Duodenal mucosa (tissue), 2 donors: ENCODE measurements at regions not wholly inside any gene's neighbourhood (a gene's known extent, or its start where the extent isn't known, plus 50 kb on each side); places are given as distances from the start of the nearest gene placed in this dataset.

Experiments used
- H3K27ac ChIP-seq: one replicate; pipeline ENCODE4 v1.7.0; 2013; ENCODE audit warnings: low read depth, low read length
- H3K27me3 ChIP-seq, 2 donors: one replicate each; pipeline ENCODE4 v1.7.0; 2013; ENCODE audit warnings: low read length in 2 of 2, control low read depth in 1 of 2; ENCODE audit not compliant: insufficient read depth in 2 of 2, control insufficient read depth in 1 of 2
- H3K36me3 ChIP-seq, 2 donors: one replicate each; pipeline ENCODE4 v1.7.0; 2013; ENCODE audit warnings: low read length in 2 of 2, control low read depth in 1 of 2; ENCODE audit not compliant: insufficient read depth in 2 of 2, control insufficient read depth in 1 of 2
- H3K4me1 ChIP-seq, 2 donors: one replicate each; pipeline ENCODE4 v1.7.0; 2013; ENCODE audit warnings: low read length in 2 of 2, control low read depth in 1 of 2; ENCODE audit not compliant: insufficient read depth in 2 of 2, control insufficient read depth in 1 of 2
- H3K4me3 ChIP-seq, 2 donors: one replicate each; pipeline ENCODE4 v1.7.0; 2013; ENCODE audit warnings: low read length in 2 of 2, low read depth in 1 of 2
- H3K9ac ChIP-seq, 2 donors: one replicate each; pipeline ENCODE4 v1.7.0; 2013; ENCODE audit warnings: low read length in 2 of 2, low read depth in 1 of 2
- H3K9me3 ChIP-seq, 2 donors: one replicate each; pipeline ENCODE4 v1.7.0; 2013; ENCODE audit warnings: low read length in 2 of 2, control low read depth in 1 of 2; ENCODE audit not compliant: control insufficient read depth in 1 of 2

DNA sequence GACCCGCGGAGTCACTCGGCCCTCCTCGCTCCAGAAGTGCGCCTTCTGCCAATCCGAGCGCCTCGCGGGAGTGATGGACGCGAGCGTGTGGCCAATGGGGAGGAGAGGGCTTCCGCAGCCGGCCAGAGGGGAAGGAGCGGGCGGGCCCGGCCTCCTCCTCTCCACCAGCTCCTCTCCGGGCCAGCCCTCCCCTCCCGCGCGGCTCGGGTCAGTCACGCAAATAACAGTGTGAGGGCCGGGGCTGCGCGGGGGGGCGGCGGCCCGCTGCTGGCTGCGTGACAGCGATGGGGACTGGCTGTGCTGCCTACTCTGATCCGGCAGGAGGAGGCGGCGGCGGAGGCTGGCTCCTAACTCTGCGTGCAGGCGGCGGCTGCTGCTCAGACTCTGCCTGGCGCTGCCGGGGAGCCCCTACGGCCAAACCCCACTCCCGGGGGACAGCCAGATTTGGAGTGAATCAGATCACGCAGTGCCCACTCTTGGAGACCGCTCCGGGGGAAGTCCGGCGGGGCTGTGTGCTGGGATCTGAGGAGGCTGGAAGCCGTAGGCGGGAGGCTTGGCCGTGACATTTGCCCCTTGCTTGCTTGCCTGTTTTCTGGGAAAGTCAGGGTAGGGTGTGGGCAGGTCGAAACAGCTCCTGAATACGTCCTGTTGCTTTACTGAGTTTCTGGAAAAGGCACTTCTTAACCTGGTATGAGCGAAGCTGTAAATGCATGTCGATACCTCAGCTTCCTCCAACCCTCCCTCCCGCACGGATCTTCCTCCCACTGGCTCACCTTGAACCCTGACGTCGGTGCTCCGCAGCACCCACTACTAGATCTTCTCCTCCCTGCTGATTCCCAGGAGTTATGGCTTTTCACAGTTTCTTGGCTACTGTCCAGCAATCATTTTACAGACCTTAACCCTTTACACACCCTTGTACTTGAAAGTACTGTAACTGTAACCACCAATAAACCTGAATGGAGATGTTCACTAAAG, 97.9 kb upstream of the SERTAD2 start:
- Histone ChIP-seq H3K27ac (peak overlapping the region; percentile 90), H3K9ac (peak overlapping the region; percentile 65 to 76), H3K4me3 (peak overlapping the region; percentile 79 to 88), H3K4me1 (peaks cover 13% of the 10 kb centered on the region in 2 donors), H3K27me3 (no peaks in the 10 kb centered on the region), H3K9me3 (peaks cover 0 to 5% of the 10 kb centered on the region in 2 donors), H3K36me3 (no peaks in the 10 kb centered on the region)

DNA sequence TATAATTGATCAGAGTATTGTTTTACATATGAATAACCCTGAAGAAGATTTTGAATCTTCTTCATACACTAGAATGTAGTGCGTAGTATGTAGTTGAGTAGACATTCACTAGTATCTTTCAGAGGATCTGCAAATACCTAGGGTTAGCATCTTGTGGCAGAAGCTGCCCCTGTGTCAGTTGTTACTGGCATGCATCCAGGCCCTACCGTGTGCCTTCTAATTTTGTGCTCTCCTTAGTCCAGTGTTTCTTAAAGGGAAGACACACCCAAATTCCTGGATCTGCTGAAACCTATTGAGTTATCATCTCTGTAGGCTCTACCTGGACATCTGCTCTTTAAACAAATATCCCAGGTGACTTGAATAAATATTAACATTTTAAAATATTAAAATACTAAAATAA, 99.7 kb upstream of the SERTAD2 start:
- Histone ChIP-seq H3K27ac (no peak overlapping the region), H3K9ac (no peak overlapping the region), H3K4me1 (peaks cover 13% of the 10 kb centered on the region in 2 donors), H3K4me3 (no peak overlapping the region), H3K27me3 (no peaks in the 10 kb centered on the region), H3K9me3 (peaks cover 0 to 5% of the 10 kb centered on the region in 2 donors), H3K36me3 (no peaks in the 10 kb centered on the region)

DNA sequence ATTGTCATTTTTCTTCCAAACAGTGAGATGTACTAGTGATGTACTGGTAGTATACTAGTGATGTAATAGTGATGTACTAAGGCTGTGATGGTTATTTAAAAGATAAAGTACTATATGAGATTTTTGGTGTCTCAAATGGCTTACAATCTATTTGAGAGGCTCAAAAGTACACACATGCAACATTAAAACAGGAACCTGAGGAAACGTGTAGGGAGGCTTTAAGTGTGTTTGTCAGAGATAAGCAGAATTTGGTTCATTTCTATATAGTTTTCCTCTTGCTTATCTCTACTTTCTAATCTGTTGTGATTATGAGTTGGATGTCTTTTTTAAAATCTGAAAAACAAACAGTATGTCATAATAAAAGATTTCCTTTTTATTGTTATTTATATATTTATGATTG, 100.9 kb upstream of the SERTAD2 start:
- Histone ChIP-seq H3K4me3 (no peak overlapping the region), H3K4me1 (peaks cover 6 to 10% of the 10 kb centered on the region in 2 donors), H3K9me3 (peaks cover 0 to 5% of the 10 kb centered on the region in 2 donors), H3K9ac (no peak overlapping the region), H3K36me3 (no peaks in the 10 kb centered on the region), H3K27me3 (no peaks in the 10 kb centered on the region), H3K27ac (no peak overlapping the region)

DNA sequence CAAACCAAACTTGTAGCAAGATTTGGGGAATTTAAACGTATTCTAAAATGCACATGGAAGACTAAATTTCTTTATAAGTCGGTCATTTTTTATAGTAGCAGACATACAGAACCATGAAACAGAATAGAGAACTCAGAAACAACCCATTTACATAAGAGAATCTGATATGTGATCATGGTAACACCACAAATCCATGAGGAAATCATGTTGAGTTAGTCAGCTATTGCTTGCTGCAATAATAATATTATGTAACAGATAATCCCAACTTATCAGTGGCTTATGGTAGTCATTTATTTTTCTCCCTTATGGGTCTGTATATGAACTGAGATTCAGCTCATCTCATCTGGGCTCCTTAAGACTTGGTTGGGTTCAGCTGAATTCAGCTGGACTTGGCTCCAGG, 103.4 kb upstream of the SERTAD2 start:
- Histone ChIP-seq H3K27me3 (no peaks in the 10 kb centered on the region), H3K27ac (no peak overlapping the region), H3K9me3 (peaks cover 0 to 5% of the 10 kb centered on the region in 2 donors), H3K36me3 (no peaks in the 10 kb centered on the region), H3K4me1 (peaks cover 1 to 2% of the 10 kb centered on the region in 2 donors), H3K9ac (no peak overlapping the region), H3K4me3 (no peak overlapping the region)

DNA sequence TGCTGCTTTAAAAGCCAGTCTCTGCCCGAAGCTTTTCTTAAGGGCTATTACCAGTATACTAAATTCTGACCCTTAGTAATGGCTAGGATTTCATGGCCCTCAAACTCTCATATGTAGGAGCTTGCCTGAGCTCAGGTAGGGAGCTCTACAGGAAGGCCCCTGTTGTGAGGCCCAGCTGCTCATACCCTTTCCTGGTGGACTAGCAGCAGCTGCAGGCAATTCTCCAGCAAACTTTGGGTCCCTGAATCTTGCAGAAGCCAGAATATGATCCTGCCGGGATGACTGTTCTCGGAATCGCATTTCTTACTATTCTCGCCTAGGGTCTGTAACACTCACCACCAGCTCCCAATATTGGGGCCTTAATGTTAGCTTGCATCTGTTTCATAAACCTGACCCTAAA, 106.4 kb upstream of the SERTAD2 start:
- H3K9ac ChIP-seq: no peak overlapping the region
- no peaks in the 10 kb centered on the region for H3K4me1 ChIP-seq
- no peak overlapping the region for H3K4me3 ChIP-seq
- H3K27ac ChIP-seq: no peak overlapping the region
- no peaks in the 10 kb centered on the region for H3K36me3 ChIP-seq
- H3K27me3 ChIP-seq: no peaks in the 10 kb centered on the region
- peaks cover 0 to 5% of the 10 kb centered on the region in 2 donors for H3K9me3 ChIP-seq

DNA sequence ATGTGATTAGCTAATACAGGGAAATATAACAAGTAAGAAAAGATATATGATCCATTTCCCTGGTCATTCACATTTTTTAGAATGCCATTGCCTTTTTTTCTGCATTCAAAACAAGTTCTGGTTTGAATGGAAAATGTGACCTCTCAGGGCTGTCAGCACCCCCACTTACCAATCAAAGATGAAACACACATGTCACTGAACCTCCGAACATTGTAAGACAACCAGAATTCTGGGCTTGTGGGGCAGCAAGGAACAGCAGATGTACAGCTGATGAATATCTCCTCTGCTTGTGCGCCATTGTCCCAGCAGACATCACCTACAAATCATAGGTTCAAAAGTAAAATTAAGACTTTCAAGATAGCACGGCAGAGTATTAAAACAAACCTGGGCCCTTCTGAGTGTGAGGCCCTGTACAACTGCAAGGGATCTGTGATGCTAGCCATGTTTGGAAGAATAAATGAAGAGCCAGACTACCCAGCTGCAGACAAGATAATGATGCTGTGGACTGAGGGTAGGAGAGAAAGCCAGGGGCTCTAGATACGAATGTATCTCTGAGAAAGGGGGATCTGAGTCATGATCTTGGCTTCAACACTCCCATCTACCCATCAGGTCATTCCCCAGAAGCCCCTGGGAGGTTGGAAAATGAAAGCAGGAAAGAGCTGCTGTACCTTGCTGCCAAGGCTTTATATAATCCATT, 108.7 kb upstream of the SERTAD2 start:
- H3K4me3 ChIP-seq: no peak overlapping the region
- H3K27me3 ChIP-seq: no peaks in the 10 kb centered on the region
- H3K4me1 ChIP-seq: peaks cover 6 to 7% of the 10 kb centered on the region in 2 donors
- H3K27ac ChIP-seq: no peak overlapping the region
- no peaks in the 10 kb centered on the region for H3K9me3 ChIP-seq
- H3K36me3 ChIP-seq: no peaks in the 10 kb centered on the region
- H3K9ac ChIP-seq: no peak overlapping the region

DNA sequence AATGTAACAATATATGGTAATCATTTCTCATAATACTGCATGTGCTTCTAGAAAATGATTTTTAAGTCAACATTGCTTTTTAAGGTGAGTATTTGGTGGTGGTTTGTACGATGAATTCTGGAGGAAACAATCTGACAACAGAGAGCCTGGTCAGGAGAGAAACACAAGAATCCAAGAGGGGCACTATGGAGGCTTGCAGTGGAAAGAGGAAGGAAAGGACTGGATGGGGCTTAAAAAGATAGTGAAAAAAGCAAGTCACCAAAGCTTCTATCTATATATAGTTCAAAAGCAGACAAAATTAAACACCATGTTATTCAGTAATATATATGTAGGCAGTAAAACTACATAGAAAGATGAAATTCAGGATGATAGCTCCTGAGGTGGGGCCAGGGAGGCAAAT, 109.4 kb upstream of the SERTAD2 start:
- Histone ChIP-seq H3K9me3 (no peaks in the 10 kb centered on the region), H3K4me1 (peaks cover 8 to 9% of the 10 kb centered on the region in 2 donors), H3K27me3 (no peaks in the 10 kb centered on the region), H3K4me3 (no peak overlapping the region), H3K27ac (no peak overlapping the region), H3K36me3 (no peaks in the 10 kb centered on the region), H3K9ac (no peak overlapping the region)

DNA sequence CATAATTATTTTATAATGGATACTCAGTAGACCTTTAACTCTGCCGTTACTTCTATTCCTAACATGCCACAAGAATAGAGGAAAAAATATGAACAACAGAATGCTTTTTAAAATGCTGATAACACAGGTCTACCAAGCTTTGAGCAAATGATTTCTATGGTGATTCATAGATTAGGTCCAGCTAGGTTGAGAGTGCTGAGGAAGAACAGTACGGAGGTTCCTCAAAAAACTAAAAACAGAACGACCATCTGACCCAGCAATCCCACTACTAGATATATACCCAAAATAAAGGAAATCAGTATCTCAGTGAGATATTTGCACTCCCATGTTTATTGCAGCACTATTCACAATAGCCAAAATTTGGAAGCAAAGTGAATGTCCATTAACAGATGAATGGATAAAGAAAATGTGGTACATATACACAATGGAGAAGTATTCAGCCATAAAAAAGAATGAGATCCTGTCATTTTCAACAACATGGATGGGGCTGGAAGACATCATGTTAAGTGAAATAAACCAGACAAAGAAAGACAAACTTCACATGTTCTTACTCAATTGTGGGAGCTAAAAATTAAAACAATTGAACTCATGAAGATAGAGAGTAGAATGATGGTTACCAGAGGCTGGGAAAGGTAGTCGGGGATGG, 111.6 kb upstream of the SERTAD2 start:
- no peak overlapping the region for H3K27ac ChIP-seq
- H3K4me3 ChIP-seq: no peak overlapping the region
- H3K4me1 ChIP-seq: peaks cover 14 to 21% of the 10 kb centered on the region in 2 donors
- no peak overlapping the region for H3K9ac ChIP-seq
- H3K27me3 ChIP-seq: no peaks in the 10 kb centered on the region
- no peaks in the 10 kb centered on the region for H3K9me3 ChIP-seq
- H3K36me3 ChIP-seq: no peaks in the 10 kb centered on the region

DNA sequence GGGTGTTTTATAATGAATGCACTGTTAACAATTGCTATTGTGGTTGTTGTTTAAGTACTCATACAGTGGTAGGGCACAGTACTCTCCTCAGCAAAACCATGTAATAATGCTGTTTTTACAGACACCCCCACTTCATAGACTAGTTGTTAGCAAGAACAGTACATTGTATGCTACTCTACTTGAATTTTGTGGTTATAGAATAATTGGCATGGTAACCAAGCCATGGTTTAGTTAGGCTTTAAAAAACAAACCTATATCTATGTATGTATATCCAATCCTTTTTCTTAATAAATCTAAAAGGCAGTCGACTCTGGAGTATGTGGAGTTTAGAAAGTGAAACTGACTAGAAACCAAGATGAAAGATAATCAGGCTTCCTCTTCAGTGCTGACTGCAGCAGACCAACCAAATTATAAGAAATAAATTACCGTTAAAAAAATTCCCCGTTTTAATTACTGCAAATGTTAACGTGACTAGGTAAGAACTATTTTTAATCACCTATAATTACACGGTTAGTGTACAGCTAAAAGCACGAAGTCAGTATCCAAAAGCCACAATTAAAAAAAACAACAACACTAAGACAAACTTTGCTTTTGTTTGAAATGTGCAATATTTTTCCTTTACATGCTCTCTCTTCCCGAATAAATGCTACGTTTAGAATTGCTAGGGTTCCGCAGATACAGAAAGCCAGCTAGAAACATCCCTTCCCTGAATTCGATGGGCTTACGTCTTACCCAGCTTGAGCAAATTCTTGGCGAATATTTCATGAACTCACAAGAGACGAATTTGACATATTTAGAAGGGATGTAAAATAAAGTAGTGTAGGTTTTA, 113.3 kb upstream of the SERTAD2 start:
- H3K4me1 ChIP-seq: peaks cover 14 to 21% of the 10 kb centered on the region in 2 donors
- no peaks in the 10 kb centered on the region for H3K27me3 ChIP-seq
- no peaks in the 10 kb centered on the region for H3K9me3 ChIP-seq
- peak overlapping the region; percentile 73 to 93 for H3K4me3 ChIP-seq
- H3K27ac ChIP-seq: peak overlapping the region; percentile 93
- peak overlapping the region; percentile 71 to 77 for H3K9ac ChIP-seq
- no peaks in the 10 kb centered on the region for H3K36me3 ChIP-seq
